ENCODE measurements at regions not wholly inside any gene's neighbourhood (a gene's known extent, or its start where the extent isn't known, plus 50 kb on each side); places are given as distances from the start of the nearest gene placed in this dataset.

GRCh38 chr4:59855630-59856352, 1344.3 kb upstream of the ADGRL3 start:
- no peak for TF ChIP-seq CTCF (IDR thresholded peaks at IDR 0.05; ENCODE audit: low read depth, low read length)
- Histone ChIP-seq H3K27ac (no peak overlapping the region), H3K27me3 (no peaks in the 10 kb centered on the region), H3K4me1 (ENCODE audit: low read depth) (no peaks in the 10 kb centered on the region), H3K4me3 (no peak overlapping the region), H3K36me3 (no peaks in the 10 kb centered on the region), H3K9me3 (ENCODE audit: low read depth) (no peaks in the 10 kb centered on the region)
- DNase-seq (ENCODE audit: low read depth in 1 of 2, low spot score in 1 of 2), result no peak

GRCh38 chr4:59869056-59869455, 1331.1 kb upstream of the ADGRL3 start:
- Histone ChIP-seq H3K36me3 (no peaks in the 10 kb centered on the region), H3K4me3 (no peak overlapping the region), H3K4me1 (ENCODE audit: low read depth) (no peaks in the 10 kb centered on the region), H3K27me3 (no peaks in the 10 kb centered on the region), H3K27ac (no peak overlapping the region), H3K9me3 (ENCODE audit: low read depth) (no peaks in the 10 kb centered on the region)
- no peak for TF ChIP-seq CTCF (IDR thresholded peaks at IDR 0.05; ENCODE audit: low read depth, low read length)
- no peak for DNase-seq (ENCODE audit: low read depth in 1 of 2, low spot score in 1 of 2)

GRCh38 chr4:59869559-59869958, 1330.6 kb upstream of the ADGRL3 start:
- H3K4me1 ChIP-seq (ENCODE audit: low read depth), result no peaks in the 10 kb centered on the region
- H3K9me3 ChIP-seq (ENCODE audit: low read depth), result no peaks in the 10 kb centered on the region
- H3K4me3 ChIP-seq, result no peak overlapping the region
- H3K27me3 ChIP-seq, result no peaks in the 10 kb centered on the region
- TF ChIP-seq CTCF (IDR thresholded peaks at IDR 0.05; ENCODE audit: low read depth, low read length), result no peak
- no peaks in the 10 kb centered on the region for H3K36me3 ChIP-seq
- H3K27ac ChIP-seq, result no peak overlapping the region
- DNase-seq (ENCODE audit: low read depth in 1 of 2, low spot score in 1 of 2), result no peak

GRCh38 chr4:59881632-59882031, 1318.5 kb upstream of the ADGRL3 start:
- DNase-seq (ENCODE audit: low read depth in 1 of 2, low spot score in 1 of 2), result no peak
- Histone ChIP-seq H3K9me3 (ENCODE audit: low read depth) (no peaks in the 10 kb centered on the region), H3K36me3 (no peaks in the 10 kb centered on the region), H3K4me1 (ENCODE audit: low read depth) (no peaks in the 10 kb centered on the region), H3K4me3 (no peak overlapping the region), H3K27ac (no peak overlapping the region), H3K27me3 (no peaks in the 10 kb centered on the region)
- no peak for TF ChIP-seq CTCF (IDR thresholded peaks at IDR 0.05; ENCODE audit: low read depth, low read length)

GRCh38 chr4:59904331-59904730, 1295.8 kb upstream of the ADGRL3 start:
- H3K27ac ChIP-seq, result no peak overlapping the region
- no peak for DNase-seq (ENCODE audit: low read depth in 1 of 2, low spot score in 1 of 2)
- H3K4me1 ChIP-seq (ENCODE audit: low read depth), result no peaks in the 10 kb centered on the region
- H3K36me3 ChIP-seq, result no peaks in the 10 kb centered on the region
- TF ChIP-seq CTCF (IDR thresholded peaks at IDR 0.05; ENCODE audit: low read depth, low read length), result no peak
- no peaks in the 10 kb centered on the region for H3K9me3 ChIP-seq (ENCODE audit: low read depth)
- H3K4me3 ChIP-seq, result no peak overlapping the region
- H3K27me3 ChIP-seq, result no peaks in the 10 kb centered on the region
